ENCODE measurements at regions not wholly inside any gene's neighbourhood (a gene's known extent, or its start where the extent isn't known, plus 50 kb on each side); places are given as distances from the start of the nearest gene placed in this dataset.
A peak's percentile ranks its signal among the peaks of the same experiment; 100 is the strongest.
"Not testable (repeated sequence)": the region's sequence is repeated elsewhere in the genome, so short reads cannot be mapped to it uniquely, and the experiment has no call there.

GRCh38 chr6:9702914-9703313, 712.0 kb downstream of the TFAP2A start:
- DNase-seq (ENCODE audit: low spot score): no peak
- no peak for ATAC-seq
- intact Hi-C loops (cut with DNase I): no loop called here

- no peak for ATAC-seq
- no peak for DNase-seq (ENCODE audit: low spot score)
- intact Hi-C loops (cut with DNase I): no loop called here
Measured at GRCh38 chr6:9699888-9700287, 715.0 kb downstream of the TFAP2A start.

DNA sequence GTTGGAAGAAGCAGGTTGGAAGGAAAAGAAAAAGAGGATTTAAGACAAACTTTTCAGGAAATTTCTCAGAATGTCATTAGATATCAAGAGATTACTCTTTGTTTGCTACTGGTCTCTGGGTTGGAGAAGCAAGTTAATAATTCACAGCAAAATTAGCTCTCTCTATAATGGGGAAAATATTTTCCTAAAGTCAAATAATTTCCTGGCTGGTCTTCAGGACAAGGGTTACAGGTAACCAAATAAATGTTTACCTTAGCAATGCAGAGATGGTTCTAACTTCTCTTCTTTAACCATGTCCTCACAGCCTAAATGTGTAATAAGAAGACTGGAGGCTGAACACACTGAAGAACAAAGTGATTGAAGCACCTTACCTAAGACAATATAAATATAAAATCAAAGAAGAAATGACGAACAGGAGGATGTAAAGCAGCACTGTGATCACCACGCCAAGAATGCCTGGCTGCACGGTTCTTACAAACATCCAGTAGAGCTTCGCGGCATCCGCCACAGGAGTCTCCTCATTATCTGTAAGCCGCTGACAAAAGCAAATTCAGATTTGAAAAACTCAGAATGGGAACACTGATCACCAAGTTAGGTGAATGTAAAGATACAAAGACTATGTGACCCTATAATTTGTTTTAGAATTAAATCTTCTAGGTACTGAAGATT, 717.5 kb downstream of the TFAP2A start:
- ATAC-seq (no peak), DNase-seq (ENCODE audit: low spot score) (no peak)
- intact Hi-C loops (cut with DNase I): no loop called here

- intact Hi-C loops (cut with DNase I): no loop called here
- ATAC-seq (no peak), DNase-seq (ENCODE audit: low spot score) (no peak)
Measured at GRCh38 chr6:9690388-9690787, 724.5 kb downstream of the TFAP2A start.

DNA sequence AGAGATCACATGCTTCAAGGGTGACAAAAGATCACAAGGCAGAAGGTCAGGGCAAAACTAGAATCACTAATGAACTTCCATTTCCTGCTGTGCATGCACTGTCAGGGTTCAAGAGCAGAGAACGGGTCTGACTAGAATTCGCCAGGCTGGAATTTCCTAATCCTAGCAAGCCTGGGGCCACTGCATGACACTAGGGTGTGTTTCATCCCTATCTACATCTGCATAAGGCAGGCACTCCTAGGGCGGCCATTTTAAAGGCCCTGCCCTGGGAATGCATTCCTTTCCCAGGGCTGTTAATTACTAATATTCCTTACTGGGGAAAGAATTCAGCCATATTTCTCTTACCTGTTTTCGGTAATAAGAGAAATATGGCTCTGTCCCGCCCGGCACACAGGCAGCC, 734.1 kb downstream of the TFAP2A start:
- intact Hi-C loops (cut with DNase I); ATAC-seq; DNase-seq (ENCODE audit: low spot score): not testable (repeated sequence)

DNA sequence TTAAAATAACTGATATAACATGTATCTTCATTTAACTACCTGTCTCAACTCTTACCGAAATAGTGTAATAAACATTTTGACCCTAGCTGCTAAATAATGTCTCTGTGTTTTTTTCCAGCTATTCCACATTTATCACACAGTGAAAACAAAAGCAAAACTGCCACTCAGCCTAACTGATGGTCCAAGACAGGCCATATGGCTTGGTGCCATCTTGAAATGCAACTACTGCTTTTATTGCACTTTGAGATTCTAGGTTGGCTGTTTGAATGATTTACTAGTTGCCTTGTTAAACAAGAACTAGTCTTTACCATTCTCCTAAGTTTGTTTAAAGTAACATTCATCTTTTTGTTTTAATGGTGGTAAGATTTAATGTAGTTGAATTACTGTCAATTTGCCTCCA, 739.8 kb downstream of the TFAP2A start:
- intact Hi-C loops (cut with DNase I): no loop called here
- ATAC-seq: no peak
- no peak for DNase-seq (ENCODE audit: low spot score)

DNA sequence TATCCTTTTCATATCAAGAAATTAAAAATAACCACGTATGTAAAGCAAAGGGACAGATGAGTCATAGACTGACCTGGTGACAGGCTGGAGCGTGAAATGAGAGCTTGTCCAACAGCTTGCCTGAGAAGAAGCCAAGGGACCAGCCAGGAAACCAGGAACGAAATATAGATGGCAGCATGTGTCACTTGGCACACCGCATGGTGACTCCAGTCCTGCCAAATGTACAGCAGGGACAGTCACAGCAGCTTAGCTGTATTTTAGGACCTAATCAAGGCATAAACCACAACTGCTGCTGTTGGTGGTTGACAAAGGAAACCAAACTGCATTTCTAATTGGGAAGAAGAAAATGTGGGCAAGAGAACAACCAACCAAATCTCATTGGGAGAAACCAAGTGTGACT, 755.0 kb downstream of the TFAP2A start:
- ATAC-seq: no peak
- intact Hi-C loops (cut with DNase I): no loop called here
- DNase-seq (ENCODE audit: low spot score): no peak

DNA sequence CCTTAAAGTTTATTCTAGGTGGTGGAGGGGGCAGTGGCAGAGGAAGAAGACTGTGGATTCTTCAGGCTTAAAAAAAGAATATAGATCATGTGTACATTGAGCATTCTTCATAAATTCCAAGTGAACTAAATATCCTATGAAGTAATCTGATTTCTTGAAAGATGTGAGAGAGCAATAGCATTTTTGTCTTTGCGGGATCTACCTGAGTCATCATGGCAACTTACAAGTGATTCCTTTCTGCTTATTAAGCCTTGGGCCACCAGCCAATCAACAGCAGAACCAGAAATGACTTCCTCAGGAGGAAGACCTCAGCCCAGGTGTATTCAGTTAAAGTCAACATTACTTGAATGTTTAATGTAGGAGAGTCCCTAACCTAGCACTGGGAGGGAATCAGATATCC, 756.9 kb downstream of the TFAP2A start:
- DNase-seq (ENCODE audit: low spot score) (no peak), ATAC-seq (no peak)
- intact Hi-C loops (cut with DNase I): no loop called here

- DNase-seq (ENCODE audit: low spot score) (no peak), ATAC-seq (no peak)
- intact Hi-C loops (cut with DNase I): no loop called here
Measured at GRCh38 chr6:9647599-9647998, 767.3 kb downstream of the TFAP2A start.

- ATAC-seq (no peak), DNase-seq (ENCODE audit: low spot score) (no peak)
- intact Hi-C loops (cut with DNase I): no loop called here
Measured at GRCh38 chr6:9647071-9647445, 767.8 kb downstream of the TFAP2A start.

DNA sequence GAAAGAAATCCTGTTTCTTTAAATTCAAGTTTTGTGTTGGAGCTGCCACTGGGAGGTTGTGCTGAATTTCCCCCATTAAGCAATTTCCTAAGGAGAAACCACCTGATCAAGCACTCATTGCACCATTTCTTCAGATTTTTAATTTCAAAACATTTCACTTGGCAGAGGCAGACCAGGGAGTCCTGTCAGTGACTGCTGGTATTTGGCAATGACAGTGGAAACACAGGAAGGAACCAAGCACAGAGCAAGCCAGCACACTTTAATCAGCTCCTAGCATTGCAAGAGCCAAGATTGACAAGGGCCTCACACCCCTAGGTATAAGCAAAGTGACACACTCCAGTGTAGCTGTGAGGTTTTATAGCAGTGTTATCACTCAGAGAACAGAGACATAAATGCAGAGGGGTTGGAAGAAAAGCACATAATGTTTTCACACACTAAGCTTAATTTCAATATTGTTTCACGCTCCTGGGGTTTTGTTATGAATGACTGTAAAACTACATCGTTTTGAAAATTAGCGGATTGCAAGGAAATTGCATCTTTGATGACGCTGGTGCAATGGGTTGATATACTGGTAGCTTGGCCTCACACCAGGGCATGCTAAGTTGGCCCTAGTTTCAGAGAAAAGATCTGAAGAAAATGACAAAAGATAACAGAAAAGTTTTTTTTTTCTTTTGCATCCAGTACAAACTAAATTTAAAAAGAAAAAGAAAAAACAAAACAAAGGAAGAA, 768.4 kb downstream of the TFAP2A start:
- intact Hi-C loops (cut with DNase I): no loop called here
- no peak for DNase-seq (ENCODE audit: low spot score)
- ATAC-seq: peak; percentile 51

- intact Hi-C loops (cut with DNase I): no loop called here
- ATAC-seq (no peak), DNase-seq (ENCODE audit: low spot score) (no peak)
Measured at GRCh38 chr6:9638861-9639260, 776.0 kb downstream of the TFAP2A start.

GRCh38 chr6:9634776-9635175, 780.1 kb downstream of the TFAP2A start:
- ATAC-seq: no peak
- intact Hi-C loops (cut with DNase I): no loop called here
- DNase-seq (ENCODE audit: low spot score): no peak

DNA sequence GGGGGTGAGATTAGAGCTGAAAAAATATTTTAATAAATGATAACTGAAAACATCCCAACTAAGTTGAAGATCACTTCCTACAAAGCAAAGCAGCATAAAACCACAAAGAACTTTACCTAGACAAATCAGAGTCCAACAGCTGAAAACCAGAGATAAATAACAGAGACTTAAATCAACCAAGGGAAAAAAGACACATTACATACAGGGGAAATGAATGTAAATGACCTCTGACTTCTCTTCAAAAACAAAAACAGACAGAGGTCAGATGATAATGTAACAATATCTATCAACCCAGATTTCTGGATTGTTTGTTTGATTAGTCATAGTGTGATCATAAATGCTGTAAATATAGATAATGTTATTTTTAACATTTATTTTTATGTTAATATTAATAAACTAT, 782.8 kb downstream of the TFAP2A start:
- DNase-seq (ENCODE audit: low spot score) (no peak), ATAC-seq (no peak)
- intact Hi-C loops (cut with DNase I): no loop called here

GRCh38 chr6:9628819-9629218, 786.1 kb downstream of the TFAP2A start:
- intact Hi-C loops (cut with DNase I): no loop called here
- DNase-seq (ENCODE audit: low spot score) (no peak), ATAC-seq (no peak)

DNA sequence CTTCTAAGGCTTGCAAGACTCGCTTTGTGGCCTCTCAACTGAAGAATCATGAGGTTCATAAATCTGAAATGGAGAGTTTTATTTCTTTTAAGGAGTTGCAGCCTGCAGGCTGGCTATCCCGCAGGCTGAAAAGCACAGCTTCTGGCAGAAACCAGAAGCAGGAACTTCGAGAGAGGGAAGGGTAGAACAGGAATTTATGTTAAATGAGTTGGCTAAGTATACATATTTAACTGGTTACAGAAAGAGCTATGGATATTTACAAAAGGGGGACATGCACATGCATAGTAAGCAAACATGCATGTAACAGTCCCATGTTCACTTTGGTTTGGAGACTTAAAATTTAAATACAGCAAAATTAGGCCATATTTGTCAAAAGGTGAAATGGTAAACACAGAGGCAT, 787.0 kb downstream of the TFAP2A start:
- no peak for DNase-seq (ENCODE audit: low spot score)
- intact Hi-C loops (cut with DNase I): no loop called here
- no peak for ATAC-seq

DNA sequence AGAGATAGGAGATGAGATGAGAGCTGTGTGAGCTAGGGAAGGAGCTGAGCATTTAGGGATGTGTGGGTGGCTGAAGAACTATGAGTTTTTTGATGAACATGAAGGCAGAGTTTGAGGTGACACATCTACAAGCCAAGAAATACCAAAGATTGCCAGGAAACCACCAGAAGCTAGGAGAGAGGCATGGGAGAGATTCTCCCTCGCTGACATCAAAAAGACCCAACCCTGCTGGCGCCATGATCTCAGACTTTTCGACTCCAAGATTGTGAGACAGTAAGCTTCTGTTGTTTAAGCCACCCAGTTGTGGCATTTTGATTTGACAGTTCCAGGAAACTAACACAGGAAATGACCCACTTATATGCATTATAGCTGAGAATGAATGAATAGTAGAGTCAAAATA, 790.9 kb downstream of the TFAP2A start:
- intact Hi-C loops (cut with DNase I): no loop called here
- no peak for ATAC-seq
- DNase-seq (ENCODE audit: low spot score): no peak

GRCh38 chr6:9623228-9623832, 791.5 kb downstream of the TFAP2A start:
- DNase-seq (ENCODE audit: low spot score) (no peak), ATAC-seq (no peak)
- intact Hi-C loops (cut with DNase I): no loop called here

GRCh38 chr6:9621276-9621675, 793.6 kb downstream of the TFAP2A start:
- intact Hi-C loops (cut with DNase I): no loop called here
- ATAC-seq (no peak), DNase-seq (ENCODE audit: low spot score) (no peak)

DNA sequence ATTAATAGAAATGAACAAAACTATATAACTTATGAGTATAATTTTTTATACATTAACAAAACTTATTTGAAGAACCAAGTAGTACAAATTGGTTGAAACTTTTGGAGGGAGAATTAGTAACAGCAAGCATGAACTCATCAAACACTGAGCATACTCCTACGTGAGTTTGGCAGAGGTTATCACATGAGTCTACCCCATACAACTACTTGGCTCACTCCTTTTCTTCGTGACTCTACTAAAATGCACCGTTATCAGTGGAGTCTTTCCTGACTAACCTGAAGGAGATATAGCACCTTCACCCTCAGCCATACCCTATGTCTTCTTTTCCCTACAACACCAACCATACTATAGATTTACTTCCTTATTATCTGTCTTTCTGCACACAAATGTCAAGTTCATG, 794.2 kb downstream of the TFAP2A start:
- intact Hi-C loops (cut with DNase I): no loop called here
- ATAC-seq (no peak), DNase-seq (ENCODE audit: low spot score) (no peak)

DNA sequence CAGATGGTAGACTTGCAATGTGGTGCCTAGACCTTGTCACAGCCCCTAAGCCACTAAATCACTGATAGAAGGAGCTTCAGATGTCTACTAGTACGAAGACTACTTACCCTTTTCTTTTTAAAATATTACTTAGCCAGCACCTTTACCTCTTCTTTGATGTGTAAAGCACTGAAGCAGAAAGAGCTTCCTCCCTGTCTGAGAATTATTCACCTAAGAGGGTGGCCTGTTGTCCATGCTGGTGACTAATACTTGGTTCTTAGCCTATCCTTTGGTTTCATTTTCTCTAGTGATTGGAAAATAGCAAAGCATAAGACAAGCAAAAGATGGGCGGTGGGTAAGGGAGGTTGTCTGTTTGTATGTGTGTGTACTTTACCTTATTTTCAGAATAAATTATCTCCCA, 794.6 kb downstream of the TFAP2A start:
- DNase-seq (ENCODE audit: low spot score) (no peak), ATAC-seq (no peak)
- intact Hi-C loops (cut with DNase I): no loop called here
